Activated T-helper 17 cell treated with anti-CD3 and anti-CD28 coated beads, Interleukin-2, amount 50 U/mL, for 72 hours (primary cell): ENCODE measurements at regions not wholly inside any gene's neighbourhood (a gene's known extent, or its start where the extent isn't known, plus 50 kb on each side); places are given as distances from the start of the nearest gene placed in this dataset.

Source experiments
- ATAC-seq: fragments of 150-1000 bp; cut with Tn5 transposase; replicated peaks from 2 replicates; pipeline ENCODE4 v1.10.0; 2021; ENCODE audit warnings: mild to moderate bottlenecking, moderate library complexity
- H3K27ac Mint-ChIP-seq: one replicate; pipeline ENCODE4 v1.8.0; 2022; ENCODE audit warnings: mixed read lengths
- H3K27me3 Mint-ChIP-seq: one replicate; pipeline ENCODE4 v1.8.0; 2022; ENCODE audit warnings: mixed read lengths
- H3K36me3 Mint-ChIP-seq: one replicate; pipeline ENCODE4 v1.8.0; 2022; ENCODE audit warnings: low read depth, mild to moderate bottlenecking, mixed read lengths
- H3K4me1 Mint-ChIP-seq: one replicate; pipeline ENCODE4 v1.8.0; 2022; ENCODE audit warnings: mixed read lengths
- H3K4me3 Mint-ChIP-seq: one replicate; pipeline ENCODE4 v1.8.0; 2022; ENCODE audit warnings: mild to moderate bottlenecking, mixed read lengths
- H3K9me3 Mint-ChIP-seq: one replicate; pipeline ENCODE4 v1.8.0; 2022; ENCODE audit warnings: mixed read lengths

DNA sequence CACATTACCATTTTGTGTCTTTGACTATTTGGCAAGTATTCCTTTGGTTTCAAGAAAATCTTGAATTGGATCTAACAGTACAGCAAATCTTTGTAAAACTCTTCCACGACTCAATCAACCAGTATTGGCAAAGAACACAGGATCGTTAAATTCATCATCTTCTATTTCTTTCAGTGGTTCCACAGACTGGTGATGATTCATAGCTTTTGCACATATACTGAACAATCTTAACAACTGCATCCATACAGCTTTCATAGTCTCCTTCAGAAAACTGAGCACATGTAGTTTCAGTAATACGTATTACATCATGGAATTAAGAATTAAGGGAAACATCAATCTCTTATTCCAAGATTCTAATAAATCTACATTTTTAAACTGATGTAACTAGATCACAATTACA lies 91.6 kb upstream of the LIPC start:
- no peaks in the 10 kb centered on the region for H3K27me3 Mint-ChIP-seq
- no peak overlapping the region for H3K27ac Mint-ChIP-seq
- no peaks in the 10 kb centered on the region for H3K9me3 Mint-ChIP-seq
- peaks cover 5% of the 10 kb centered on the region for H3K4me1 Mint-ChIP-seq
- no peaks in the 10 kb centered on the region for H3K36me3 Mint-ChIP-seq
- peak; percentile 74 for ATAC-seq
- no peak overlapping the region for H3K4me3 Mint-ChIP-seq

DNA sequence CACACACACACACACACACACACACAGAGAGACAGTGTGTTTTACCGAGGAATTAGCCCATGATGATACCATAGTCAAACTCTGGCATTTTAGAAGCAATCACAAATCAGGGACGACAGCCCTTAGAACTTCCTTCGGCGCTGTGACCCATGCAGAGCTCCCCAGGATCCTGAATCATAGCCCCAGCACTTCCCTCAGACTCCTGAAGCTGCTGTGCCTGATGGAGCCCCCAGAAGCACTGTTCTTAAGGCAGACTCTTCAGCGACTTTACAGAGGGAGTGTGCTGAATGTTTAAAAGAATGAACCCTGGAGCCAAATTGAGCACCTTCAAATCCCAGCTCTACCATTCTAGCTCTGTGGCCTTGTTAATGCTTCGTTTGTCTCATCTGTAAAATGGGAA lies 89.3 kb upstream of the LIPC start:
- H3K27ac Mint-ChIP-seq: no peak overlapping the region
- H3K4me1 Mint-ChIP-seq: peaks cover 5% of the 10 kb centered on the region
- H3K27me3 Mint-ChIP-seq: no peaks in the 10 kb centered on the region
- no peaks in the 10 kb centered on the region for H3K36me3 Mint-ChIP-seq
- no peaks in the 10 kb centered on the region for H3K9me3 Mint-ChIP-seq
- ATAC-seq: no peak
- no peak overlapping the region for H3K4me3 Mint-ChIP-seq

- H3K27ac Mint-ChIP-seq: no peak overlapping the region
- ATAC-seq: no peak
These were observed 87.3 kb upstream of the LIPC start for GRCh38 chr15:58344213-58345070.

DNA sequence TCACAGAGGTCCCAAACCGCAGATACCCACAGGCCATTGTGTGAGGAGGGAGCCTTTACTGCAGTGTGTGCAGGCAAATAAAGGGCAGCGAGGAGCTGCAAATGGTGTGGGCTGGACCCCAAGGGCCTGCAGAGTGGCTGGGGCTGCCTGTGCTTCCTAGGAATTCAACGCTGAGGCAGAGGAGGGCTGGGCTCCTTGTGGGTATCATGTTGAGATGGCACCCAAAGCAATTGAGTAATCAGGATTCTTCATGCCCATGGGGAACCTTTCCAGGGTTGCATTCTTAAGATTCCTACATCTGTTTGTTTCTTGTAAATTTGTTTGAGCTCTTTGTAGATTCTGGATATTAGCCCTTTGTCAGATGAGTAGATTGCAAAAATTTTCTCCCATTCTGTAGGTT lies 85.4 kb upstream of the LIPC start:
- no peak for ATAC-seq
- Mint-ChIP-seq H3K36me3 (no peaks in the 10 kb centered on the region), H3K9me3 (no peaks in the 10 kb centered on the region), H3K27me3 (no peaks in the 10 kb centered on the region), H3K4me1 (no peaks in the 10 kb centered on the region), H3K4me3 (no peak overlapping the region), H3K27ac (no peak overlapping the region)

More at GRCh38 chr15:58344213-58345070, 87.3 kb upstream of the LIPC start:
- Mint-ChIP-seq H3K36me3 (no peaks in the 10 kb centered on the region), H3K9me3 (no peaks in the 10 kb centered on the region), H3K27me3 (no peaks in the 10 kb centered on the region), H3K4me3 (no peak overlapping the region), H3K4me1 (peaks cover 5% of the 10 kb centered on the region)

- no peaks in the 10 kb centered on the region for H3K4me1 Mint-ChIP-seq
- no peak overlapping the region for H3K4me3 Mint-ChIP-seq
- no peaks in the 10 kb centered on the region for H3K36me3 Mint-ChIP-seq
- H3K9me3 Mint-ChIP-seq: no peaks in the 10 kb centered on the region
- H3K27ac Mint-ChIP-seq: no peak overlapping the region
- ATAC-seq: peak; percentile 56
- peaks cover 3% of the 10 kb centered on the region for H3K27me3 Mint-ChIP-seq
These were observed 83.5 kb upstream of the LIPC start for GRCh38 chr15:58348095-58348812.

GRCh38 chr15:58352026-58352929 lies 79.5 kb upstream of the LIPC start:
- H3K4me1 Mint-ChIP-seq: peaks cover 2% of the 10 kb centered on the region
- no peaks in the 10 kb centered on the region for H3K36me3 Mint-ChIP-seq
- H3K27ac Mint-ChIP-seq: no peak overlapping the region
- no peak overlapping the region for H3K4me3 Mint-ChIP-seq
- H3K9me3 Mint-ChIP-seq: no peaks in the 10 kb centered on the region
- peaks cover 3% of the 10 kb centered on the region for H3K27me3 Mint-ChIP-seq
- no peak for ATAC-seq

GRCh38 chr15:58355382-58355971 lies 76.3 kb upstream of the LIPC start:
- H3K36me3 Mint-ChIP-seq: no peaks in the 10 kb centered on the region
- H3K9me3 Mint-ChIP-seq: no peaks in the 10 kb centered on the region
- no peak overlapping the region for H3K4me3 Mint-ChIP-seq
- H3K4me1 Mint-ChIP-seq: peaks cover 13% of the 10 kb centered on the region
- H3K27me3 Mint-ChIP-seq: peaks cover 3% of the 10 kb centered on the region
- H3K27ac Mint-ChIP-seq: peak overlapping the region; percentile 76
- ATAC-seq: peak; percentile 23

- no peak overlapping the region for H3K4me3 Mint-ChIP-seq
- ATAC-seq: no peak
- no peaks in the 10 kb centered on the region for H3K36me3 Mint-ChIP-seq
- H3K27ac Mint-ChIP-seq: peak overlapping the region; percentile 76
- peaks cover 13% of the 10 kb centered on the region for H3K4me1 Mint-ChIP-seq
- no peaks in the 10 kb centered on the region for H3K9me3 Mint-ChIP-seq
- peaks cover 3% of the 10 kb centered on the region for H3K27me3 Mint-ChIP-seq
These were observed 75.8 kb upstream of the LIPC start for GRCh38 chr15:58355973-58356372.

DNA sequence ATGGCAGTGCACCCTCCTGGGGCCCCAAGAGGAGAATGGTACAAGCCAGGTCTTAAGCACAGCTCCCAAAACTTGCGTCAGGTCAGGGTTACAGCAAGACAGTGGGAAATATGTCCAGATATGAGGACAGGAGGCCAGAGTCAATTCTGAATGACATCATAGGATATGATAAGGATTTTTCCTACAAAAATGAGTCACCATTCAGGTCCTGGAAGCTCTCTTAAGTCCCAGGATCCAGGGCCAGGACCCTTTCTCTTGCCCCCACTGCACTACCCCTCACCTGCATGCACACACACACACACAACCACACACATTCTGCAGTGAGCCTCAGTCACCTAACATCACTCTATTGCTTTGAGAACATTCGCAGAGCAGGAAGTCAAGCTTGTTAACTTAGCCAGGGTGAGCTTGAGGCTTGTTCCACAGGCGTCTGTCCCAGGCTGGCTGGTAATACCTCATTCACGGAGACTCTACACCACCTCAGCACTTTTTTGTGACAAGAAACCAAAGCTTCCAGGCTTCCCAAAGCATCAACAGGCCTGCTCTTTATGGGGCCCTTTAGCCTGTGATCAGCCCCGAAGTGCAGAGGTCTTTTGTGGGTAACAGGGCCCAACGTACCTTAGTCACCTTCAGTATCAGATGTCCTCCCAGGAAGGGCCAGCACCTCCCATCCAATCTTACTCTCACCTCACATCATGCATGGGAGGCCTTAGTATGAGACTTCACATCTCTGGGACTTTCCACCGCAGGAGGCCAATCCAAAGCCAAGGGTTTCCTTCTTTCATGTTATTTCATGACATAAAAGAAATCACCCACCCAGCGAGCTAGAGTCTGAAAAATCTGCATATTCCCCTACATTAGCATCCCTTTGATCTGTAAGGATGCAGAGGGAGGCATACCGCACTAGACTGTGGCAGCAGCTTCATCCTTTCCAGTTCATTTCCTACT lies 74.0 kb upstream of the LIPC start:
- H3K4me1 Mint-ChIP-seq: peaks cover 13% of the 10 kb centered on the region
- H3K27ac Mint-ChIP-seq: peak overlapping the region; percentile 82
- H3K9me3 Mint-ChIP-seq: no peaks in the 10 kb centered on the region
- H3K4me3 Mint-ChIP-seq: peak overlapping the region; percentile 42
- no peaks in the 10 kb centered on the region for H3K36me3 Mint-ChIP-seq
- no peaks in the 10 kb centered on the region for H3K27me3 Mint-ChIP-seq
- ATAC-seq: peak; percentile 88

DNA sequence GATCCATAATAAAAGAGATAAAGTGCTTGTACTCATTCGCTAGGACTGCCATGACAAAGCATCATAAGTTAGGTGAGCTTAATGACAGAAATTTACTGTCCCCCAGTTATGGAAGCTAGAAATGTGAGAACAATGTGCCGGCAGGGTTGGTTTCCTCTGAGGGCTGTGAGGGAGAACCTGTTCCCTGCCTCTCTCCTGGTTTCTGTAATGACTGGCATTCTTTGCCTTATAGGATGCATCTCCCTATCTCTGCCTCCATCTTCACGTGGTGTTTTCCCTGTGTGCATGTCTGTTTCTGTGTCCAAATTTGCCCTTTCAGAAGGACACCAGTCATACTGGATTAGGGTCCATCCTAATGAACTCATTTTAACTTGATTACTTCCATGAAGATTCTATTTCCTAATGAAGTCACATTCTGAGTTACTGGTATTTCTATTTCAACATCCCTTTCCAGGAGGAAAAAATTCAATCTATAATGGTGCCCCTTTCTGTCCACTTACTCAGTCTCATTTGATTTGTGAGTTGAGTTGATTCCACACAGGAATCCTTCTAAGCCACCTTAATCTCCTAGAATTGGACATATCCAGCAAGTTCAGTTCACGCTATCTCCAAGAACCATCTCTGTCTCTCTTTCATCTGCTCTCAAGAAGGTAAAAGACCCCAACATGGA lies 71.2 kb upstream of the LIPC start:
- Mint-ChIP-seq H3K27me3 (no peaks in the 10 kb centered on the region), H3K27ac (no peak overlapping the region), H3K9me3 (no peaks in the 10 kb centered on the region), H3K4me3 (no peak overlapping the region), H3K4me1 (peaks cover 13% of the 10 kb centered on the region), H3K36me3 (no peaks in the 10 kb centered on the region)
- no peak for ATAC-seq

DNA sequence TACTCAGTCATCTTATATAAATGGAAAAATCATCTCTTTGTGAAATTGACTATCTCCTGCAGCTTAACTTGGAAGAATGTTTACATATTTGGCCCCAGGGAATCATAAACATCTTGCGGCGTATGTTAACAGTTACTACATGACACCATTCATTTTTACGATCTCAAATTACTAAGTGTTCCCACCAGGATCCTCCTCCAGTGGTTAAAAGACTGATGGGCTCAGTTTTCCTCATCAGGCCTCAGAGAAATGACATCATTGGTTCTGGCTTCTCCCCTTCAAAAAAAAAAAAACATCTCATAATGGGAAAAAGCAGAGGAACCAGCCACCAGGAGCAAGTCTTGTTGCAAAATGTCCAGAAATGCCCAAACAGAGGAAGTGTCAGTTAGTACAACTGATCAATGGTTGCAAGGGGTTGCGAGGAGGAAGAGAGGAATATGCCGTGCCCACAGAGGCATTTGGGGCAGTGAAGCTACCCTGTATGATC lies 70.5 kb upstream of the LIPC start:
- H3K9me3 Mint-ChIP-seq: no peaks in the 10 kb centered on the region
- no peak for ATAC-seq
- no peak overlapping the region for H3K27ac Mint-ChIP-seq
- no peak overlapping the region for H3K4me3 Mint-ChIP-seq
- H3K4me1 Mint-ChIP-seq: peaks cover 13% of the 10 kb centered on the region
- H3K27me3 Mint-ChIP-seq: no peaks in the 10 kb centered on the region
- no peaks in the 10 kb centered on the region for H3K36me3 Mint-ChIP-seq

DNA sequence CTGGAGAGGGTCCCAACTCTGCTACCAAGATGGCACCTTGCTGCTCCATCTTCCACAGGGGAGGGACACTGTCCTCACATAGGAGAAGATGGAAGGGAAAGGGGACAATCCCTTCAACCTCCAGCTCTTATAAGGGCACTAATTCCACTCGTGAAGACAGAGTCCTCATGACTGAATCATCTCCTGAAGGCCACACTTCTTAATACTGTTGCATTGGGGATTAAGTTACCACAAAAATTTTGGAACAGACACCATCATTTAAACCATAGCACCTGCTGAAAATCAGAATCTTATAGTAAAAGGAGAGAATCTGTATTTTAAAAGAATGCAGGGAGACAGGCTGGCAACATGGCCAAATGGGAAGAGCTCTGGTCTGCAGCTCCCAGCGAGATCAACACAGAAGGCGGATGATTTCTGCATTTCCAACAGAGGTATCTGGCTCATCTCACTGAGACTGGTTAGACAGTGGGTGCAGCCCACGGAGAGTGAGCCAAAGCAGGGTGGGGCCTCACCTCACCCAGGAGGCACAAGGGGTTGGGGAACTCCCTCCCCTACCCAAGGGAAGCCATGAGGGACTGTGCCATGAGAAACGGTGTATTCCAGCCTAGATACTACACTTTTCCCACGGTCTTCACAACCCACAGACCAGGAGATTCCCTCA lies 69.4 kb upstream of the LIPC start:
- Mint-ChIP-seq H3K9me3 (no peaks in the 10 kb centered on the region), H3K36me3 (no peaks in the 10 kb centered on the region), H3K4me1 (peaks cover 10% of the 10 kb centered on the region), H3K27ac (peak overlapping the region; percentile 49), H3K27me3 (no peaks in the 10 kb centered on the region), H3K4me3 (no peak overlapping the region)
- no peak for ATAC-seq
